ENCODE measurements at regions not wholly inside any gene's neighbourhood (a gene's known extent, or its start where the extent isn't known, plus 50 kb on each side); places are given as distances from the start of the nearest gene placed in this dataset.
"Not testable (repeated sequence)": the region's sequence is repeated elsewhere in the genome, so short reads cannot be mapped to it uniquely, and the experiment has no call there.

- DNase-seq = no peak
Observed at GRCh38 chr6:164346631-164347030, 932.1 kb downstream of the QKI start.

GRCh38 chr6:164345806-164346496, 931.4 kb downstream of the QKI start:
- DNase-seq = no peak

GRCh38 chr6:164345327-164345726, 930.8 kb downstream of the QKI start:
- DNase-seq = no peak

GRCh38 chr6:164344801-164345291, 930.3 kb downstream of the QKI start:
- DNase-seq = no peak

DNA sequence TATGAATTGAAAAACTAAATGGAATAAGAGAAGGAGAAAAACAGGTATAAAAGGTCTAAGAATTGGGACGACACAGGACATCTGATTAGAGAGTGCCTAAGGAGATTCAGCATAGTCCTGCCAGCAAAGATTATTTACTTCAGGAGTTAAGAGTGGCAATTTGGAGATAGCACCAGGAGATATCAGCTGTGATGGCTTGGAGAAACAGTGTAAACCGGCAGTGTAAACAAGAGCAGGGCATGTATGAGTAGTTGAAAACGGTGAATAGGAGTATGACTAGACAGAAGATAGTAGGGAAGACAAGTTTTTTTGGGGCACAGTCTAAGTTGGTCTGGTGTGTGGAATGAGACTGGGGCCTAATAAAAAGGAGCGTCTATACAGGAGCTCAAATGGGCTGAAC, 924.9 kb downstream of the QKI start:
- DNase-seq = not testable (repeated sequence)

DNA sequence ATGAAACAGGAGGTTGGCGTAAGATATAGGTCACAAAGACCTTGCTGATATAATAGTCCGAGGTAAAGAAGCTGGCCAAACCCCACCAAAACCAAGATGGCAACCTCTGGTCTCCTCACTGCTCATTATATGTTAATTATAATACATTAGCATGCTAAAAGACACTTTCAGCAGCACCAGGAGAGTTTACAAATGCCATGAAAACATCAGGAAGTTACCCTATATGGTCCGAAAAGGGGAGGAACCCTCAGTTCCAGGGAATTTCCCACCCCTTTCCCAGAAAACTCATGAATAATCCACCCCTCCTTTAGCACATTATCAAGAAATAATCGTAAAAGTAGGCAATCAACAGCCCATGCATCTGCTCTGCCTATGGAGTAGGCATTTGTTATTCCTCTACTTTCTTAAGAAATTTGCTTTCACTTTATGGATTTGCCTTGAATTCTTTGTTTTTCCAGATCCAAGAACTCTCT, 923.4 kb downstream of the QKI start:
- DNase-seq = no peak

DNA sequence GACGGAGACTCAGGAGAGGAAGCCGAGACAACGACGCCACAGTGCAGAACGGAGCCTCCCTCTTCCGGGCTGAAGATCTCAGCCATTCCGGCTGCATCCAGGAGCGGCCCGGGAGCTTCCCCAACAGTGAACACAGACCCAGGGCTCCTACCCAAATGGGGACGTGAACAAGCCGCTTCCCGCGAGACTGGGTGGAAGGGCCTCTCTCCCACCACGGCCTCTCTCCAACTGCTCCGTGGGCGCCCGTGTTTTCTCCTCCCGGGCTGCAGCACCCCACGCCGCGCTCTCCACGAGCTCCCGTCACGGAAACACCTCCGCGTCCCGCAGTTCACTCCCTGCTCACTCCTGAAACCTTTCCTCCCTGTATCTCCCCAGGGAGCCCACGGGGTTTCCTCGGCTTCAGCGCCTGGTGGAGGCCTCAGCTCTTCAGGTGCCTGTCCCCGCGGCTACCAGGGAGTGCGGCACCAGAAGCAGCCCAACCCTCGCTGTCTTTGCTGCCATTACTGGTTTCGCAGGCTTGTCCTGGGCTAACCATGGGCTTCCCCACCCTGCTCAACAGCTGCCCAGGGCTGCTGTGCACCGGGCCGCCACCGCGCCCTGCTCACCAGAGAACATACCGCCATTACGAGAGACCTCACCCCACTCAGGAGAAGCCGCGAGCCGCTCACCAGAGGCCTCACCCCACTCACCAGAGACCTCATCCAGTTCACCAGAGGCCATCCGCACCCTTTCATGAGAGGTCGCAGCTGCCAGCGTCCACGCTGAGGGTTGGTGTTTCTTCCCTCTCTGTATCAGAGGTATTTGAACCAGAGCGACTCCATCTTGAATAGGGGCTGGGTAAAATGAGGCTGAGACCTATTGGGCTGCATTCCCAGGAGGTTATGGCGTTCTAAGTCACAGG, 922.8 kb downstream of the QKI start:
- no peak for DNase-seq

DNA sequence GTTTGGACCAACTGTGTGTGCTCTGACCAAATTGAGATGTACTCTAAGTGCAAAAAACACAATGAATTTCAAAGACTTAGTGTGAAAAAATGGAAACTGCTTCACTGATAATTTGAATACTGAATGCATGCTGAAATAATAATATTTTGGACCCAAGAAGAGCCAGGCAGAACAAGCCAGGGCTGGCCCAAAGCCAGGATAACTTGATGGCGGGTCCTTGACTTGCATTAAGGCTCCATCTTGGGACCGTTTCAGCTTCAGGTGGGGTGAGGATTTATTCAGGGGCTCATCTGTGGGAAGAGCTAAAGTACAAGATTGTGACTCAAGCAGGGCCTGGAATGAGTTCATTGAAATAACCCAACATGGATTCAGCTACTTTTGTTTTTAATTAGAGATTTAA, 921.9 kb downstream of the QKI start:
- no peak for DNase-seq

DNA sequence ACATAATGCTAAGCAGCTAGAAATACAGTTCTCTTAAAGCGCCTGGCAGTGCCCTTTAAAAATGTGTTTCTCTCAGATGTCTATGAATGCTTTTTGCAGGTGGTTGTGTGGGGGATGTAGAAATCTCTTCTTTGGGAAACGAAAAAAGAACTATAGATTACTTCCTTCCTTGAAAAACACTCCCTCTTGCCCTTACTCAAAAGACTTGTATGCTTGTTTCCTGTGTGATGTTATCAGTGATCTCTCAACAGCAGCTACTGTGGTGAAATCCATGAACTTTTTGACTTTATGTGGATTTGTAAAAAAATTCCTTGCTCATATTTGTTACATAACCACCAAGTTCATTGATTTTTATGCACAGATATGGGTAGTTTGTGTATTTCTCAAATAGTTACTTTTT, 916.5 kb downstream of the QKI start:
- no peak for DNase-seq

GRCh38 chr6:164325168-164325567, 910.6 kb downstream of the QKI start:
- DNase-seq = no peak

- no peak for DNase-seq
Observed at GRCh38 chr6:164322533-164322932, 908.0 kb downstream of the QKI start.

DNA sequence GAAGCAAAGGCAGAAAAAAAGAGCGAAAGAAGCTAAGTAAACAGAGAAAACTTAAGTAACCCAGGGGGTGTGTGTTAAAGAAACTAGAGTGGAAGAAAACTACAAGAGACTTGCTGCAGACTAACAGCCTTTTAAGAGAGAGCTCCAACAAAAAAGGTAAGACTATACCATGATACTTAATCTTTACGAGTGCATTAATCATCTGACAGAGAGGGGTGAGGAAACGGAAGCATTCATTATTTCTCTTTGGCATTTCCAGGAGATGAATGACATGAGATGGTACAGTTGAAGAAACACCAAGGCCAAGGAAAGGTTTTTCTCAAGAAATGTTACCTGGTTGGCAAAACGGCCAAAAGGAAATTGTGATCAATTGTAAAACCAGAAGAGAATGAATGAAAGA, 906.8 kb downstream of the QKI start:
- no peak for DNase-seq

GRCh38 chr6:164315376-164315775, 900.9 kb downstream of the QKI start:
- no peak for DNase-seq

GRCh38 chr6:164308339-164308738, 893.8 kb downstream of the QKI start:
- no peak for DNase-seq

GRCh38 chr6:164303102-164303964, 888.8 kb downstream of the QKI start:
- no peak for DNase-seq

- no peak for DNase-seq
Observed at GRCh38 chr6:164296411-164296810, 881.9 kb downstream of the QKI start.

DNA sequence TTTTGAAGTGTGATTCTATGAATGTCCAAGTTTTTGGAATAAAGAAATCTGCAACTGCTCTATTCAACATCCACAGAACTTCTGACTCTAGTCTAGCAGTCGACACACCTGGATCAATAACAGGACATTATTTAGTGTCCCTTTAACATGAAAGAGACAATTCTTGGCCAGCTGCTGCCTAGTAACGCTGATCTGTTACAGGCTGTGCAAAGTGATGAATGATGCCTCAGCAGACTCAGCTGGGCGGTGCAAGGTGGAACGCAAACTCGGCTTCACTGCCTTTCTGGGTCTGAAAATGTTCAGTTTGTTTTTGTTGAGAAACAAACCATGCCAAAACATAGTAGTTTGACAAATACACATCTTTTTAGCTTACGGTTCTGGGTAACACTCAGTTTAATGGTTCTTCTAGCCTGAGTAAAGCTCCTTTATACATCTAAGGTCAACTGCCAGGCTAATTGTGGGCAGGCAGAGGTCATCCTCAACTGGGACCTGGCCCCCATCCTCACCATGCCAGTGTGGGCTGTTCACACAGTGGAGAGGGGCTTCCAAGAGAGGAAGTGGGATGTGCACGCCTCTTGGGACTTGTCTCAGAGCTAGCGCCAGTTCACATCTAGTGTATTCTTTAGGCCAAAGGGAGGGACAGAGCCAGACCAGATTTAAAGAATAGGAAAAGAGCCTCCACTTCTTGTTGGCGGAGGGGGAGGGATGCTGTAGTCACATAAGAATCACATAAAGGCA, 879.7 kb downstream of the QKI start:
- DNase-seq = no peak

- no peak for DNase-seq
Observed at GRCh38 chr6:164291224-164291623, 876.7 kb downstream of the QKI start.

GRCh38 chr6:164290101-164290500, 875.6 kb downstream of the QKI start:
- no peak for DNase-seq

DNA sequence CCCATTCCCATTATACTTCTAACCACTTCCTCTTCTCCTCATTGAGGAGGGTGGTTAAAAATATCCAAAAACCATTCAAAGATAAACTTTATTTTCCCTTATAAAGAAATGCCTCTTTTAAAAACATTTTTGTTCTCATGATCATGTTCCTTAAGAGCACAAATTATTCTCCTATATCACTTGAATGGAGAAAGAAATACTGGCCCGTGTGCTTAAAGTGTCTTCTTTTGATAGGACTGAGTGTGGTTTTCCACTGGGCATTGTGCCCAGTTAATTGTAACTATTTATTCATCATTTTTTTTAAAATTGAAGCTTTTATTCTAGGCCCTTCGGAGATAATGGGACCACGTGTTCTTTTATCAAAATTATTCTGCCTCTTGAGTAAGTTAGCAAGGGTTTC, 871.5 kb downstream of the QKI start:
- DNase-seq = peak; percentile 11

DNA sequence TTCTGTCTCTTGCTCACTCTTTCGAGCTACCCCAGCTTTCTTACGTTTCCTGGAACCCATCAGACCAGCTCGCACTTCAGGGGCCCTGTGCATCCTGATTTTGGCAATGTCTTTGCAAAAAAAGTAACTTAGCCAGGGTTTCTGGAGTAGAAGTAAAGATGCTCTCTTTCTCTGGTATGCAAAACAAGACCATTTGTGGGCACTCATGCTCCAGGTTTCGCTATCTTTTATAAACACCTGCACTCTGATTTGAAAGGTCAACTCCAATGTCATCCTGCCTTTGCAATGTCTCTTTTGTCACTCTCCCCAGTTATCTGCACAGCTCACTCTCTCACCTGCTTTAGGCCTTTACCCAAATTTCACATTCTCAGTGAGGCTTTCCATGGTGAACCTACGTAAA, 869.1 kb downstream of the QKI start:
- no peak for DNase-seq

DNA sequence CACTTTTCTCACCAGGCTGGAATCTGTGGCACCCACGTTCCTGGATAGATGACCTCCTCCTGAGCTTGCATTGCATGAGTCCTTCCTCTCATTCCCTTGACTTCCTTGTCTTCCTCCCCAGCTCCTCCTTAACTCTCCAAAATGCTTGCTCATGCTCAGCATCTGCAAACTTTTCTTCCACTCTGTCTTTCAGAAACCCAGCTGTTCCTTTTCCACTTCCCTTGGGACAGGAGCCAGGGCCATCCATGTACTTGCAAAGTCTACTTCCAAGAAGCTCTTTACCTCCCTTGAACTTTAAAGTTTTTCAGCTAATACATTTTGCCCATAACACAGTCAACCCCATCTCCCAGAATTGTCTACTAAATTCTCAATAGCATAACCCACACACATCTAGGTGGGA, 861.7 kb downstream of the QKI start:
- no peak for DNase-seq
